RWPE1 (cell line): ENCODE measurements at regions not wholly inside any gene's neighbourhood (a gene's known extent, or its start where the extent isn't known, plus 50 kb on each side); places are given as distances from the start of the nearest gene placed in this dataset.

Experiments
- CTCF ChIA-PET: fragments of 350-600 bp; sonication (Branson Sonifier 250); formaldehyde crosslinking; extraction: SDS; loops from one replicate; lab custom pipeline; 2021; lab: Yijun Ruan, JAX
- POLR2A ChIA-PET: fragments of 400-600 bp; formaldehyde crosslinking; extraction: SDS; loops from one replicate; lab custom pipeline; 2020; ENCODE audit warnings: antibody characterized with exemption; ENCODE audit not compliant: low non-redundant PET; lab: Yijun Ruan, JAX
- DNase-seq: peaks from one replicate; pipeline ENCODE4 v3.0.0; 2012; ENCODE audit warnings: low spot score
- H3K27ac ChIP-seq: fragments of 450-650 bp; 2 replicates; pipeline ENCODE4 v1.5.1; 2017
- TF ChIP-seq, protein P1 (sequence below): fragments of 450-650 bp; conservative IDR thresholded peaks from 2 replicates; pipeline ENCODE4 v1.5.1; 2017; ENCODE audit warnings: low read depth, mild to moderate bottlenecking

DNA sequence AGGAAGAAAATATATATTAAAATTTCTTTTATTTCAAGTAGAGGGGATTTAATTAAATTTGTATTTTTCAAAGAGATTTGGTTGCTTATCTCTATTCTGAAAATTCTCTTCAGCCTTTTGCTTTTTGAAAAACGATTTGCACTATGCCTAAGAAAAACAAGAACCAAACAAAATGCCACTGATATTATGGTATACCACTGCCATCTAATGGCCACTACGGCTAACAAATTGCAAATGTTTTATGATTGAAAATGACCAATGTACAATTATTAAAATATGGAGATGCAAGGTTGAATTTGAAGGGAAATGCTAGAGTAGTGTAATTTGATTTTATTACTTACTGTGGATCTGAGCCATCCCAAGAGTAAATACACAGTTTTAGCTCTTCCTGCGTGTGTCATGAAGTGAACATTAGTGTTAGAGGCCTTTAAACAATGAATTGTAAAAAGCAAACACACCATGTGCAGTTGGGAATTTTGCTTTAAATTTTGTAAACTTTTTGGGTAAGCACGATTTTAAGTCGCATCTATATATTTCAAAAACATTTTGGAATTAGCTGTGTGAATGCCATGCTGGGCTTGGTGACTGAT, 137.4 kb upstream of the USP25 start:
- ChIA-PET CTCF (interaction anchor here (0.5 kb wide), 2 partner anchors 17 to 27 kb away, joined by 3 to 5 read pairs; no protein-coding TSS in a partner anchor), POLR2A (no interaction called here)
- TF ChIP-seq, protein P1, sequence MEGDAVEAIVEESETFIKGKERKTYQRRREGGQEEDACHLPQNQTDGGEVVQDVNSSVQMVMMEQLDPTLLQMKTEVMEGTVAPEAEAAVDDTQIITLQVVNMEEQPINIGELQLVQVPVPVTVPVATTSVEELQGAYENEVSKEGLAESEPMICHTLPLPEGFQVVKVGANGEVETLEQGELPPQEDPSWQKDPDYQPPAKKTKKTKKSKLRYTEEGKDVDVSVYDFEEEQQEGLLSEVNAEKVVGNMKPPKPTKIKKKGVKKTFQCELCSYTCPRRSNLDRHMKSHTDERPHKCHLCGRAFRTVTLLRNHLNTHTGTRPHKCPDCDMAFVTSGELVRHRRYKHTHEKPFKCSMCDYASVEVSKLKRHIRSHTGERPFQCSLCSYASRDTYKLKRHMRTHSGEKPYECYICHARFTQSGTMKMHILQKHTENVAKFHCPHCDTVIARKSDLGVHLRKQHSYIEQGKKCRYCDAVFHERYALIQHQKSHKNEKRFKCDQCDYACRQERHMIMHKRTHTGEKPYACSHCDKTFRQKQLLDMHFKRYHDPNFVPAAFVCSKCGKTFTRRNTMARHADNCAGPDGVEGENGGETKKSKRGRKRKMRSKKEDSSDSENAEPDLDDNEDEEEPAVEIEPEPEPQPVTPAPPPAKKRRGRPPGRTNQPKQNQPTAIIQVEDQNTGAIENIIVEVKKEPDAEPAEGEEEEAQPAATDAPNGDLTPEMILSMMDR, result peak; percentile 68
- no peak overlapping the region for H3K27ac ChIP-seq
- DNase-seq, result peak; percentile 20

DNA sequence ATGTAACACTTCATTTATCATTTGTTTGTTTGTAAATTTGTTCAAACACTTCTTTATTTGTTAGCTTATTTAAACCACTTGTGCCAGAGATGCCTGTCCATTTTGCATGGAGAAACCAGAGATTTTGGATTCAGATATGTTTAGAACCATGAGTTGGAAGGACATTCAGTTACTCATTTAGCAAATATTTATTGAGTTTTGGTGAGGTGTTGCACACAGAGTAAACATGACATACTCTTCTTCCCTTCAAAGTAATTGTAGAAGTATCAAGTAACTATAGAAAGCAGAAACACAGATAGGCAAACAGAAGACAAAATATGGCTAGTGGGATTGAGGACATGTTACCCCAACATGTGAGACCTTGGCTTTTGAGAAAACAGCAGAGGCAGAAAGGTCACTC, 136.8 kb upstream of the USP25 start:
- no peak overlapping the region for H3K27ac ChIP-seq
- ChIA-PET CTCF (interaction anchor here (0.5 to 0.6 kb wide), 2 partner anchors 17 to 856 kb away, joined by 5 read pairs; no protein-coding TSS in a partner anchor), POLR2A (no interaction called here)
- no peak for DNase-seq
- TF ChIP-seq, protein P1, result no peak

DNA sequence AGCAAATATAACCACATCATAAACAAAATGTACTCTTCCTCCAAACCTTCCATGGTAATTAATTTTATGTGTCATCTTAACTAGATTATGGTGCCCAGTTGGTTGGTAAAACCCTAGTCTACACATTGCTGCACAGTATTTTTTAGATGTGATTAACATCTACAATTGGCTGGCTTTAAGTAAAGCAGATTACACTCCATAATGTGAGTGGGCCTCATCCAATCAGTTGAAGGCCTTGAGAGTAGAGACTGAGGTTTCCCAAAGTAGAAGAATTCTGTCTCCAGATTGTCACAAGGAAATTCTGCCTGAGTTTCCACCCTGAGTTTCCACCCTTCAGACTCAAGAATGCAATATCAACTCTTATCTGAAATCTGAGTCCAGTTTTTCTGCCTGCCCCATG, 128.4 kb upstream of the USP25 start:
- ChIA-PET POLR2A (no interaction called here), CTCF (no interaction called here)
- TF ChIP-seq, protein P1, result no peak
- H3K27ac ChIP-seq, result no peak overlapping the region
- no peak for DNase-seq

DNA sequence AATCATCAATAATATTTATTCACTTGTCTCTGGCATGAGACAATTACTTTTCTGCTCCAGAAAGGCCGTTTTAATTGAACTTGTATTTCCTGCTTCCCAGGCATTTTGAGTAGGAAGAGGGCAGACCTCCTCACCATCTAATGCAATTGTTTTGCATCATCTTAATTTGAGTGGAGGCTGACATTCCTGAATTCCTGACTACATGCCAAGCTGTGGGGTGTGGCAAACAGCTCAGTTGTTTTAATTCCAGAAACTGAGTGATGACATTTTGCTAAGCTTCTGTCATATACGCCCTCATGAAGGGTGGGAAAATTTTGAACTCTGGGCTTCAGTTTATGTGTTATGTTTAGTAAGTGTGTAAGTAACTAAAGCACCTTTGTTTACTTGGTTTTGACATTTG, 125.4 kb upstream of the USP25 start:
- CTCF ChIA-PET, result no interaction called here
- TF ChIP-seq, protein P1, result no peak
- peak; percentile 71 for DNase-seq
- no peak overlapping the region for H3K27ac ChIP-seq
- POLR2A ChIA-PET, result no interaction called here

DNA sequence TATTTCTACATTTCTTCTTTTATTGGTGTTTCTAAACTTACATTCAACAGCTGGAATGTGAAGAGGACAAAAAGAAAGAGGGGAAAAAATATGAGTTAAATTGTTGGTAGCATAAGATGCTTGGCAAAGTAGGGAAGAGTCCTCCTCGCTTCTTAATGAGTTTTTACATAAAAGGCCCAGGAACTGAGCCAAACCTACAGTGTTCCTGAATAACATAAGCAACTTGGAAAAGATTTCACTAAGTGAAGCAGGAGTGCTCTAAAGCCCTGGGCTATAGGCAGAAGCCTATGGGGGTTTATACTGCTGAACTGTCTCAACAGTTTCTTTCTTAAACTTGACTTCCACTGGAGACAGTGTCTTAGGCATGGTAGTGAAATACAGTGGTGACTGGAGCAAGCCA, 115.0 kb upstream of the USP25 start:
- no peak overlapping the region for H3K27ac ChIP-seq
- DNase-seq, result no peak
- CTCF ChIA-PET, result interaction anchor here (0.6 kb wide), 1 partner anchor 130 kb away, joined by 3 read pairs; no protein-coding TSS in a partner anchor
- TF ChIP-seq, protein P1, result no peak
- POLR2A ChIA-PET, result no interaction called here

DNA sequence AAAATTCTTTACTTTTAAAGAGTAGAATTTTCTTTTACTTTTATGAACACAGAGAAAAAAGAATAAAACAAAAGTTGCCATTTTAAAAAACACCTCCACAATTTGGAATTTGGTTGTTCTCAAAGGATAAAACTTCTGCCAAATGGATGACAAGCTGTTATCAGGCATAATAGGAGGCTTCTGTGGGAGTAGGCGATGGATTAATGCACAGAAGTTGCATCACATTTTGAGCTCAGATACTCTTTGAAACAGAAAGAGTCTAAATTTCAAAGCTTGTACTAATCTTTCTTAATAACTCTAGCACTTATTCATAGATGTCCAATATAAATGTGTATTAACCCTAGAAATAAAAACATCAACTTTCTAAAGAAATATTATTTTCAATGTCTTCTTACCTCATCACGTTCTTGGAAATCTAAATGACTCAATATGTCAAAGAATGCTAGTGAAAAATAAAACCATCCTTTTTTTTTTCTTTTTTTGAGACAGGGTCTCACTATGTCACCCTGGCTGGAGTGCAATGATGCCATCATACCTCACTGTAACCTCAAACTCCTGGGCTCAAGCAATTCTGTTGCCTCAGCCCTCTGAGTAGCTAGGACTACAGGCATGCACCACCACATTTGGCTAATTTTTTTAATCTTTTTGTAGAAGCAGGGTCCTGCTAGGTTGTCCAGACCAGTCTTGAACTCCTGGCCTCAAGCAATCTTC, 112.8 kb upstream of the USP25 start:
- ChIA-PET POLR2A (no interaction called here), CTCF (no interaction called here)
- no peak overlapping the region for H3K27ac ChIP-seq
- DNase-seq, result no peak
- TF ChIP-seq, protein P1, result no peak
